Endodermal cell (in vitro differentiated cells): ENCODE measurements at regions not wholly inside any gene's neighbourhood (a gene's known extent, or its start where the extent isn't known, plus 50 kb on each side); places are given as distances from the start of the nearest gene placed in this dataset.
A peak's percentile ranks its signal among the peaks of the same experiment; 100 is the strongest.

Experiments
- DNase-seq: peaks from one replicate; pipeline ENCODE4 v3.0.0-alpha.2; 2017
- H3K27ac ChIP-seq: 2 replicates; pipeline ENCODE4 v1.5.1; 2013; ENCODE audit warnings: mild to moderate bottlenecking, low read depth, low read length, moderate library complexity
- H3K27me3 ChIP-seq: 2 replicates; pipeline ENCODE4 v1.6.1; 2013; ENCODE audit warnings: mild to moderate bottlenecking, low read length, moderate library complexity; ENCODE audit not compliant: insufficient read depth, control insufficient read depth, poor library complexity, severe bottlenecking
- H3K36me3 ChIP-seq: 2 replicates; pipeline ENCODE4 v1.7.0; 2013; ENCODE audit warnings: mild to moderate bottlenecking, low read length, moderate library complexity; ENCODE audit not compliant: control insufficient read depth, insufficient read depth
- H3K4me1 ChIP-seq: one replicate; pipeline ENCODE4 v1.7.0; 2013; ENCODE audit warnings: low read length; ENCODE audit not compliant: control insufficient read depth, insufficient read depth
- H3K4me3 ChIP-seq: 2 replicates; pipeline ENCODE4 v1.5.1; 2013; ENCODE audit warnings: mild to moderate bottlenecking, low read length, moderate library complexity
- H3K9ac ChIP-seq: 2 replicates; pipeline ENCODE4 v1.6.1; 2013; ENCODE audit warnings: mild to moderate bottlenecking, low read length, moderate library complexity; ENCODE audit not compliant: poor library complexity, severe bottlenecking; ENCODE audit errors: extremely low read depth
- H3K9me3 ChIP-seq: 2 replicates; pipeline ENCODE4 v1.6.1; 2013; ENCODE audit warnings: mild to moderate bottlenecking, low read length, moderate library complexity; ENCODE audit not compliant: control insufficient read depth
- H3K27ac Mint-ChIP-seq: 2 replicates; pipeline ENCODE4 v1.8.0; 2020; ENCODE audit warnings: mixed read lengths
- H3K27me3 Mint-ChIP-seq: 2 replicates; pipeline ENCODE4 v1.8.0; 2021; ENCODE audit warnings: mild to moderate bottlenecking, mixed read lengths; ENCODE audit not compliant: insufficient read depth
- H3K36me3 Mint-ChIP-seq: 2 replicates; pipeline ENCODE4 v1.8.0; 2020; ENCODE audit warnings: low read depth, mixed read lengths
- H3K4me1 Mint-ChIP-seq: 2 replicates; pipeline ENCODE4 v1.8.0; 2020; ENCODE audit warnings: mixed read lengths
- H3K4me3 Mint-ChIP-seq: 2 replicates; pipeline ENCODE4 v1.8.0; 2020; ENCODE audit warnings: mild to moderate bottlenecking, moderate library complexity, mixed read lengths
- H3K9me3 Mint-ChIP-seq: 2 replicates; pipeline ENCODE4 v1.8.0; 2020; ENCODE audit warnings: mild to moderate bottlenecking, mixed read lengths
- CTCF ChIP-seq: fragments of 200-600 bp; sonication (generic); conservative IDR thresholded peaks from 2 replicates; pipeline ENCODE4 v1.5.0; 2021; ENCODE audit warnings: antibody characterized with exemption, mild to moderate bottlenecking
- WGBS, 2 experiments: methylation state at CpG; one replicate each; pipeline versions ENCODE4 v1.1.5 to v1.1.7; 2013; ENCODE audit warnings: missing lambda C conversion rate in 2 of 2, mixed read lengths in 1 of 2; ENCODE audit not compliant: insufficient coverage in 1 of 2, insufficient read length in 1 of 2; 5-methylcytosine and 5-hydroxymethylcytosine counted together

GRCh38 chrX:88988796-88989195 lies 241.8 kb downstream of the CPXCR1 start:
- H3K27me3 ChIP-seq: no peaks in the 10 kb centered on the region
- DNase-seq: no peak

GRCh38 chrX:88990882-88991582 lies 244.0 kb downstream of the CPXCR1 start:
- Histone ChIP-seq H3K27me3 (no peaks in the 10 kb centered on the region), H3K9me3 (peaks cover 7% of the 10 kb centered on the region), H3K4me3 (peak overlapping the region; percentile 35), H3K9ac (no peak overlapping the region), H3K4me1 (peaks cover 6% of the 10 kb centered on the region), H3K27ac (no peak overlapping the region), H3K36me3 (no peaks in the 10 kb centered on the region)
- WGBS, 2 experiments: no CpG with 5 or more reads among the region's 1 CpG
- DNase-seq: no peak
- Mint-ChIP-seq H3K4me1 (peaks cover 49% of the 10 kb centered on the region), H3K9me3 (peaks cover 8% of the 10 kb centered on the region), H3K36me3 (peaks cover 5% of the 10 kb centered on the region), H3K27me3 (no peaks in the 10 kb centered on the region), H3K4me3 (peak overlapping the region; percentile 16), H3K27ac (peak overlapping the region; percentile 93)
- TF ChIP-seq CTCF: no peak

More at GRCh38 chrX:88988796-88989195, 241.8 kb downstream of the CPXCR1 start:
- TF ChIP-seq CTCF: no peak
- no peak overlapping the region for H3K4me3 Mint-ChIP-seq
- H3K27ac Mint-ChIP-seq: no peak overlapping the region
- Histone ChIP-seq H3K4me1 (peaks cover 6% of the 10 kb centered on the region), H3K9ac (no peak overlapping the region), H3K9me3 (no peaks in the 10 kb centered on the region), H3K27ac (no peak overlapping the region), H3K36me3 (no peaks in the 10 kb centered on the region), H3K4me3 (no peak overlapping the region)
- H3K4me1 Mint-ChIP-seq: peaks cover 55% of the 10 kb centered on the region
- no peaks in the 10 kb centered on the region for H3K9me3 Mint-ChIP-seq
- H3K27me3 Mint-ChIP-seq: no peaks in the 10 kb centered on the region
- no peaks in the 10 kb centered on the region for H3K36me3 Mint-ChIP-seq

- Histone ChIP-seq H3K4me3 (no peak overlapping the region), H3K27me3 (no peaks in the 10 kb centered on the region), H3K9me3 (peaks cover 7% of the 10 kb centered on the region), H3K36me3 (no peaks in the 10 kb centered on the region), H3K27ac (no peak overlapping the region), H3K9ac (no peak overlapping the region), H3K4me1 (peaks cover 6% of the 10 kb centered on the region)
- peaks cover 5% of the 10 kb centered on the region for H3K36me3 Mint-ChIP-seq
- peak; percentile 54 for DNase-seq
- 21 to 25% methylated on average over 4 to 7 of the region's 7 CpGs for WGBS, 2 experiments
- H3K4me3 Mint-ChIP-seq: peak overlapping the region; percentile 16
- peaks cover 49% of the 10 kb centered on the region for H3K4me1 Mint-ChIP-seq
- H3K27me3 Mint-ChIP-seq: no peaks in the 10 kb centered on the region
- peaks cover 8% of the 10 kb centered on the region for H3K9me3 Mint-ChIP-seq
- no peak for TF ChIP-seq CTCF
- H3K27ac Mint-ChIP-seq: peak overlapping the region; percentile 93
Observed at GRCh38 chrX:88991583-88992132, 244.6 kb downstream of the CPXCR1 start.
